VCaP (cell line): ENCODE measurements at regions not wholly inside any gene's neighbourhood (a gene's known extent, or its start where the extent isn't known, plus 50 kb on each side); places are given as distances from the start of the nearest gene placed in this dataset.

Experiments used
- H3K27ac ChIP-seq: fragments of 450-650 bp; 2 replicates; pipeline ENCODE4 v1.5.1; 2017
- TF ChIP-seq, protein P1 (sequence below): fragments of 450-650 bp; conservative IDR thresholded peaks from 2 replicates; pipeline ENCODE4 v1.5.1; 2017; ENCODE audit warnings: mild to moderate bottlenecking, moderate library complexity

DNA sequence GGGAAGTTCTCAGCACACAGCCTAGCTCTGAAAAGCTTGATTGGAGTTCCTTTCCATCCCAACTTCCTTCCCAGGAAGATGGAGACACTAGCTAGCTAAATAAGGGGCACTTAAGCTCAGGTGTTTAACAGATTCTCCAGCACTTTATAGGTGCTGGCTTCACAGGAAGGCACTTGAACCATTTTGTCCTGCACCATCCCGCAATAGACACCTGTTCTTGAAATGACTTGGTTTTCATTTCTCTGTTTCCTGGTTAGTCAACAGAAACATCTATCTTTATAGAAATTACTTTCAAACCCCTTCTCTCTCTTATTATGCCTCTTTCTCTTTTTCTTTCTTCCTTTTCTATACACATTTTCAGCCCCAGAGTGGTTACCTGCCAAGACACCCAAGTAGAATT is 409.9 kb upstream of the ZFHX3 start:
- TF ChIP-seq, protein P1, sequence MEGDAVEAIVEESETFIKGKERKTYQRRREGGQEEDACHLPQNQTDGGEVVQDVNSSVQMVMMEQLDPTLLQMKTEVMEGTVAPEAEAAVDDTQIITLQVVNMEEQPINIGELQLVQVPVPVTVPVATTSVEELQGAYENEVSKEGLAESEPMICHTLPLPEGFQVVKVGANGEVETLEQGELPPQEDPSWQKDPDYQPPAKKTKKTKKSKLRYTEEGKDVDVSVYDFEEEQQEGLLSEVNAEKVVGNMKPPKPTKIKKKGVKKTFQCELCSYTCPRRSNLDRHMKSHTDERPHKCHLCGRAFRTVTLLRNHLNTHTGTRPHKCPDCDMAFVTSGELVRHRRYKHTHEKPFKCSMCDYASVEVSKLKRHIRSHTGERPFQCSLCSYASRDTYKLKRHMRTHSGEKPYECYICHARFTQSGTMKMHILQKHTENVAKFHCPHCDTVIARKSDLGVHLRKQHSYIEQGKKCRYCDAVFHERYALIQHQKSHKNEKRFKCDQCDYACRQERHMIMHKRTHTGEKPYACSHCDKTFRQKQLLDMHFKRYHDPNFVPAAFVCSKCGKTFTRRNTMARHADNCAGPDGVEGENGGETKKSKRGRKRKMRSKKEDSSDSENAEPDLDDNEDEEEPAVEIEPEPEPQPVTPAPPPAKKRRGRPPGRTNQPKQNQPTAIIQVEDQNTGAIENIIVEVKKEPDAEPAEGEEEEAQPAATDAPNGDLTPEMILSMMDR: no peak

DNA sequence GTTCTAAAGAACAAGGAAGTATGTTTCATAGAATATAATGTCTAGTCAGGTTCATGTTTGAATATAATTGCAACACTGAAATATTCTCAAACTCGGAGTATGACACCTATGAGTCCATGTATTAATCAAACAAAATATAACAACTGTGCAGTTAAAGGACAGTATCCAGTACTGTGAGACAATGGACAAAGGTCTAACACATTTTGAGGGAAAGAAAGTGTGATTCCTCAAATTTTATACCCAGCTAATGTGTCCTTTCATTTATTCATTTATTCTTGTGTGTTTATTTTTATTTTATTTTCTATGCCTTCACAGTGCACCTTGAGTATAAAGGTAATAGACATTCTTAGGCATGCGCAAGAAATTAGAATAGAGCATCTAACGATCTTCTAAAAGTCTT is 401.0 kb upstream of the ZFHX3 start:
- no peak overlapping the region for H3K27ac ChIP-seq
- TF ChIP-seq, protein P1: no peak

More for the DNA sequence above, 409.9 kb upstream of the ZFHX3 start:
- no peak overlapping the region for H3K27ac ChIP-seq

DNA sequence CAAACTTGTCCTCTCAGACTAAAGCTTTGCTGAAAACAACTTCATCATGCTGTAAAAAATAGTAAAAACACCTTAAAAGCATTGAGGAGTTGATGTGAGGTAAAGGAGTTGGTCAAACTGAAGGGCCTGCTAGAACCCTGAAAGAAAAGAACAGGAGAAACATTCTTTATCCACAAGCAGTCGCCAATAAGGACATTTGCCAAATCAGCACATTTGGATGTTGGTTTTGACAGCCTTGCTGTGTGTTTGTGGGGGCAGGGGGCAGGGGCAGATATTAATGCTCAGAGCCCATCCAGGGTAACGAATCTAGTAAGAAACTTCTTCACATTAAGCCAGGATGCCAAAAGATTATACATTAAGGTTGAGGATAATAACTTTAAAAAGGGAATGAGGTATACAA is 399.9 kb upstream of the ZFHX3 start:
- TF ChIP-seq, protein P1: no peak
- no peak overlapping the region for H3K27ac ChIP-seq

DNA sequence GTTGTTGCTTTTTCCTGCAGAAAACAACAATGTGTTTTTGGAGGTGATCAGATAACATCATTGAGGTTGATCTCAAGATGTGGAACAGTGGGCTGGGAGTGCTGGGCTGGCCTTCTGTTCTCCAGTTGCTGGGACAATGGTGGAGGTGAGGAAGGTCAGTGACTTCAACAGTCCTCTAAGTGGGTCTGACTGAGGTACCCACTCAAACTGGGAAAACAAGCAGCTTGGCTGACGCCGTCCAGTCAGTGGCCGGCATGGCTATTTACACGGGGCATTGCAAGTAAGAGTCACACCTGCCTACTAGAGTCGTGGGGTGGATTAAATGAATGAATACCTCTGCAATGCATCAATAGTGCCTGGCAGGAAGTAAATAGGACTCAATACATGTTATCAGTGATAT is 386.7 kb upstream of the ZFHX3 start:
- TF ChIP-seq, protein P1: no peak

DNA sequence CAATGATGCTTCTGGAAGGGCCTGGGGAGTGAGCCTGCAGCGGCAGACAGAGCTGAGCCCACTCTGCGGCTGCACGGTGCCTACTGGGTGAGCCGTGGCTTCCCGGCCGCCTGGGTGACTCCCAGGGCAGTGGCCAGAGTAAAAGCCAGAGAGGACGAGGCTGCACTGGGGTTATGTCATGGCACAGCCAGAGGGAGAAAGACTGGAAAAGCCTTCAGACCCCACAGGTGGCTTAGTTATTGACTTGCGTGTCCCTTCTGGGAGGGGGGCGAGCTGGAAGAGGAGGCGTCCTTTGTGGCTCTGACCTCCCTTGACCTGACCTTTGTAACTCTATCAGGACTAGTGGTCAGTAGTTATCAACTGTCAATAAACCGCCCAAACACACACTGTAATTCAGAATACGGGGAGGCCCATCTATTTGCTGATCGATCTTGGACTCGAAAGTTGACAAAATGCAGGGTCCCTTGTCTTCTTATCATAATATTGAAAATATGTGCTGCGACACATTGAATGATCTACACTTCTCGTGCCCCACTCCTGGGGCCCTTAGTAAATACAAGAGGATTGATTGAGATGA is 385.9 kb upstream of the ZFHX3 start:
- no peak overlapping the region for H3K27ac ChIP-seq
- TF ChIP-seq, protein P1: no peak

More for the DNA sequence above, 386.7 kb upstream of the ZFHX3 start:
- no peak overlapping the region for H3K27ac ChIP-seq

DNA sequence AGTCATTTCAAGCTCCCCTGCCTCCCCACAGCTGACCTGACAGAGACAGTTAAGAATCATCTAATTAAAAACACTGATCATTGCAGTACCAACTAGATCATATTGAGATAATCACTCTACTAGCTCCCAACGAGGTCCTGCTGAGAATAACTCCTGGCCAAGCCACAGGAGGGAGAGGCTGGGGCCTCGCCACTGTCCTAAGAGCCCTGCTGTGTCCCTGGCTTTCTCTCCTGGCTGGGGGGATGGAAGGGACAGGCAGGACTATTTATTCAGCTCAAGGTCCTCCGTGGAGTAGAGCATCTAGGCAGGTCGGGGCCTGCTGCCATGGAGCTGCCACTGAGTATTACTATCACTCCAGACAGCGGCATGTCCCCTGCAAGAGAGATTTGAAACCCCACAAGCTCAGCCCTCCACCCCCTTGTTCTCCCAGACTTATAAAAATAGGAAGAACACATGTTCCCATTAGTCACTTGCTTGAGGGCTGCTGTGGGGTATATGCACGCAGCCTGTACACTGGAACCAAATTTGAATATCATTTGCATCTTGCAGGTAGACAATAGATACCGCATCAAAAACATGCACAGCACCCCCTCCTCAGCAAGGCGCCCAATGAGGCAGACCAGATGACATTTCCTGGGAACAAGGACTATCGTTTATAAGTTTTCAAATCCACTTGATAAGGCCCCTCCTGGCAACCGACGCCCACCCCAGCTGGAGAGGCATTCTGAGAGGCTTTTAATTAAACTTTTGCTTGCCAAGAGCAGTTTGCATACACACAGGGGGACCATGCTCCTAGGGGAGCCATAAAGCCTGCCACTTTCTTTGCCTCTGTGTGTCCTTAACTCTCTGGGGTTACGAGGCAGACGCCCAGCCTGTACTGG is 385.2 kb upstream of the ZFHX3 start:
- TF ChIP-seq, protein P1: no peak
- H3K27ac ChIP-seq: no peak overlapping the region

DNA sequence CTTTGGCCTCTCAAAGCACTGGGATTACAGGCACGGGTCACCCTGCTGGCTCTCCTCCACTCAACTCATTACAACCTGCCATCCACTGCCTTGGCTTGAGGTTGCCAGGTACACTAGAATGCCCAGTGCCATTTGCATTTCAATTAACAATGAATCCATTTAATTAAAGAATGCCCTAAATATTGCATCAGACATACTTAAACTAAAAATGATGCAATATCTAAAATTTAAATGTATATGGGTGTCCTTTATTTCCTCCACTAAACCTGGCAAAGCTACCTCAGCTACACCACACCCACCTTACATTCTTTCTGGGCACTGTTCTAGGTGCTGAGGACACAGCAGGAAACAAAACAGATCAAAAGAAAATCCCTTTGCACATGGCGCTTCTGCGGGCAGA is 382.2 kb upstream of the ZFHX3 start:
- TF ChIP-seq, protein P1: no peak

More for the DNA sequence above, 382.2 kb upstream of the ZFHX3 start:
- H3K27ac ChIP-seq: no peak overlapping the region
